ENCODE measurements at regions not wholly inside any gene's neighbourhood (a gene's known extent, or its start where the extent isn't known, plus 50 kb on each side); places are given as distances from the start of the nearest gene placed in this dataset.

DNA sequence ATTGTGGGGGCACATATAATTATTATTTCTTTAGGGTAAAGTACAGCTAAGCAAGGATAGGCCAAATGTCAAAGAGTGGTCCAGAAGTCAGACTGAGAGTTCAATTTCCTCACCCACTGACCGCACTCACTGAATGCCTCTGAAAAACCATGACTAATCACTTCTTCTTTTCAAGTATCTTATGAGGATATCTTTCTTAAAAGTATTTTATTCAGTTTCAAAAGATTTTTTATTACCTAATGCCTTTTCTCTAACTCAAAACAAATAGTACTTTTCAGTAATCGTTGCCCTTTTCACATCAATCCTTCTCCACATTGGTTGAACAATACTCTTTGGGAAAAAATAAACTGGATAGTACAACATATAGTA is 61.7 kb upstream of the CAMK2D start:
- TF ChIP-seq POLR2A (IDR thresholded peaks at IDR 0.05), result no peak
- TF ChIP-seq, protein P1, sequence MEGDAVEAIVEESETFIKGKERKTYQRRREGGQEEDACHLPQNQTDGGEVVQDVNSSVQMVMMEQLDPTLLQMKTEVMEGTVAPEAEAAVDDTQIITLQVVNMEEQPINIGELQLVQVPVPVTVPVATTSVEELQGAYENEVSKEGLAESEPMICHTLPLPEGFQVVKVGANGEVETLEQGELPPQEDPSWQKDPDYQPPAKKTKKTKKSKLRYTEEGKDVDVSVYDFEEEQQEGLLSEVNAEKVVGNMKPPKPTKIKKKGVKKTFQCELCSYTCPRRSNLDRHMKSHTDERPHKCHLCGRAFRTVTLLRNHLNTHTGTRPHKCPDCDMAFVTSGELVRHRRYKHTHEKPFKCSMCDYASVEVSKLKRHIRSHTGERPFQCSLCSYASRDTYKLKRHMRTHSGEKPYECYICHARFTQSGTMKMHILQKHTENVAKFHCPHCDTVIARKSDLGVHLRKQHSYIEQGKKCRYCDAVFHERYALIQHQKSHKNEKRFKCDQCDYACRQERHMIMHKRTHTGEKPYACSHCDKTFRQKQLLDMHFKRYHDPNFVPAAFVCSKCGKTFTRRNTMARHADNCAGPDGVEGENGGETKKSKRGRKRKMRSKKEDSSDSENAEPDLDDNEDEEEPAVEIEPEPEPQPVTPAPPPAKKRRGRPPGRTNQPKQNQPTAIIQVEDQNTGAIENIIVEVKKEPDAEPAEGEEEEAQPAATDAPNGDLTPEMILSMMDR (IDR thresholded peaks at IDR 0.05), result no peak
- no peaks in the 10 kb centered on the region for H3K36me3 ChIP-seq (replicated peaks in 1 of 2)
- no peak overlapping the region for H3K4me3 ChIP-seq
- no peak overlapping the region for H3K27ac ChIP-seq
- H3K9me3 ChIP-seq (replicated peaks in 1 of 3), result no peaks in the 10 kb centered on the region
- peaks cover 5 to 9% of the 10 kb centered on the region in 2 donors for H3K4me1 ChIP-seq (replicated peaks in 1 of 2)
- WGBS, 4 donors, result 57 to 65% (median 62%) methylated on average over 2 of the region's 2 CpGs
- intact Hi-C loops (cut with DNase I), result no loop called here
- DNase-seq, result no peak
- H3K27me3 ChIP-seq, result no peaks in the 10 kb centered on the region

DNA sequence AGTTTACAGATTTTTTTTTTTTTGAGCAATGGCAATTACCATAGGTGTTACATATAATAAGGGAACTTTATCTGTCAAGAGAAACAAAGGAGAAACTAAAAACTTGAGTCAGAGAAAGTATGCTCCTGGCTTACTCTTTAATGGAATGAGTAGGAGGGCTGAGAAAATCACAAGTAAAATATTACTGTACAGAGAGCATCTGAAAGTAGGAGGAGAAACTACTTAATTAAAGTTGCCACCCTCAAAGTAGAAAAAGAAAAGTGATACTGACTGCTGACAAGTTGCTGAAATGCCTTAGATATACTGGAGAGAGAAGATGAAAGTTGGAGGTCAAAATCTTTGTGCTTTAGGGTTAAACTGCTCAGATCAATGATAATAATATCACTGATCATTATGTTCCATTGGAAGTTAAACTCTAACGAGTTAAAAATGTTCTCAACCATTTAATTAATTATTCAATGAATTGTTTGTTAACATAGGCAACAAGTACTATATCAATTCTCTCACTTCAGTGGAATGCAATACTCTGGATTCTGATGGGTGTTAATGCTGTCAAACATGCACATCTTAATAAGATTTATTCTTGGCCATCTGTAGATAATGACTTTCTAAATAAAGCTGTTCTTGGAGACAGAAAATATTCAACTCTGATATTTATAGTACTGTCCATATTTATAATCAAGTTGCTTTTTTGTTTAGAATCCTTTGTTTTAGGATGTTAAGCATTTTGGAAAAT is 61.2 kb upstream of the CAMK2D start:
- TF ChIP-seq POLR2A (IDR thresholded peaks at IDR 0.05), result no peak
- TF ChIP-seq, protein P1 (IDR thresholded peaks at IDR 0.05), result no peak
- intact Hi-C loops (cut with DNase I), result no loop called here
- Histone ChIP-seq H3K4me3 (no peak overlapping the region), H3K27me3 (no peaks in the 10 kb centered on the region), H3K36me3 (replicated peaks in 1 of 2) (no peaks in the 10 kb centered on the region), H3K27ac (no peak overlapping the region), H3K9me3 (replicated peaks in 1 of 3) (no peaks in the 10 kb centered on the region), H3K4me1 (replicated peaks in 1 of 2) (peaks cover 5 to 9% of the 10 kb centered on the region in 2 donors)
- 24 to 28% (median 25%) methylated on average over 1 of the region's 1 CpG for WGBS, 4 donors
- no peak for DNase-seq

DNA sequence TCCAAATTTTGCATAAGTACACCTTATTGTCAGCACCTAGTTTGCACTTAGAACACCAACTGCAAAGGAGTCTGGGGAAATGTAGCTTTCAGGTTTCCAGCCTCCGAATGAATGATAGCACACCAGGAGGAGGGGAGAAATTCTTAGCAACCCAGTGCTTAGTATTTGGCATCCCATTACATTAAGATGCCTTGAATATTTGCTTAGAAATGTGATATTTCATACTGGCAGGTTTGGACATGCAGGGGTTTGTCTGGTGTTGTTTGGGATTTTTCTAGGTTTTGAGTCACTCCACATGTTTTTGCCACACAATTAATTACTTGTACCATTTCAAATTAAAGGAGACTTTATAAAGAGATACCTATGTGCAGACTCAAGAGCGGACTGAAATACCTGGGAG is 60.3 kb upstream of the CAMK2D start:
- no peak for TF ChIP-seq POLR2A (IDR thresholded peaks at IDR 0.05)
- TF ChIP-seq, protein P1 (IDR thresholded peaks at IDR 0.05), result no peak
- Histone ChIP-seq H3K9me3 (replicated peaks in 1 of 3) (no peaks in the 10 kb centered on the region), H3K27ac (no peak overlapping the region), H3K4me3 (no peak overlapping the region), H3K27me3 (no peaks in the 10 kb centered on the region), H3K4me1 (replicated peaks in 1 of 2) (peaks cover 5 to 9% of the 10 kb centered on the region in 2 donors), H3K36me3 (replicated peaks in 1 of 2) (no peaks in the 10 kb centered on the region)
- intact Hi-C loops (cut with DNase I), result no loop called here
- DNase-seq, result no peak
- WGBS, 4 donors, result 77 to 92% (median 83%) methylated on average over 2 of the region's 2 CpGs

DNA sequence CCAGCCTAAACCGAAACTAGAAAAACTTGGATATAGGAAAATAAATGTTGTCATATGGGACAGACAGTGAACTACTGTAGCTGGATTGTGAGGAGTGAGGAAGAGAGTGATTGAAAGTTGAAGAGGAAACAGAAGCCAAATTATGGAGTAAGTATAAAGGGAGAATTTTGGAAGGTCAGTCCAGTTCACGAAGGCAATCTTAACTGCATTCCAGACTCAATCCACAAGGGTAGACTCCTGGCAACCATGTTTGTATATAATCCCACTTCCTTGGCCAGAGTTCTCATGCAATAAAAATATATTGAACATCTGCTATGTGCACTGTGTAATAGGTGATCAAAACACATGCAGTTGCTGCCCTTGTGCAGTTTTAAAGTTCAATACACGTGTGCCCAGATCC is 58.6 kb upstream of the CAMK2D start:
- Histone ChIP-seq H3K4me1 (replicated peaks in 1 of 2) (no peaks in the 10 kb centered on the region), H3K27me3 (no peaks in the 10 kb centered on the region), H3K9me3 (replicated peaks in 1 of 3) (no peaks in the 10 kb centered on the region), H3K4me3 (no peak overlapping the region), H3K27ac (no peak overlapping the region), H3K36me3 (replicated peaks in 1 of 2) (no peaks in the 10 kb centered on the region)
- WGBS, 4 donors, result 41 to 56% (median 45%) methylated on average over 3 of the region's 3 CpGs
- no peak for DNase-seq
- intact Hi-C loops (cut with DNase I), result no loop called here
- no peak for TF ChIP-seq POLR2A (IDR thresholded peaks at IDR 0.05)
- TF ChIP-seq, protein P1 (IDR thresholded peaks at IDR 0.05), result no peak
